Lower leg skin (tissue), 3 donors: ENCODE measurements at regions not wholly inside any gene's neighbourhood (a gene's known extent, or its start where the extent isn't known, plus 50 kb on each side); places are given as distances from the start of the nearest gene placed in this dataset.

Source experiments
- POLR2A ChIP-seq, 2 donors: fragments of 450-650 bp; IDR thresholded peaks; one replicate each; pipeline ENCODE4 v1.6.1; 2016 to 2017; ENCODE audit warnings: antibody characterized with exemption in 2 of 2, mild to moderate bottlenecking in 1 of 2, moderate library complexity in 1 of 2
- TF ChIP-seq, protein P1 (sequence below), 3 donors: fragments of 450-650 bp; IDR thresholded peaks; one replicate each; pipeline ENCODE4 v1.5.1; 2016; ENCODE audit warnings: antibody characterized with exemption in 3 of 3, mild to moderate bottlenecking in 3 of 3, moderate library complexity in 2 of 3

DNA sequence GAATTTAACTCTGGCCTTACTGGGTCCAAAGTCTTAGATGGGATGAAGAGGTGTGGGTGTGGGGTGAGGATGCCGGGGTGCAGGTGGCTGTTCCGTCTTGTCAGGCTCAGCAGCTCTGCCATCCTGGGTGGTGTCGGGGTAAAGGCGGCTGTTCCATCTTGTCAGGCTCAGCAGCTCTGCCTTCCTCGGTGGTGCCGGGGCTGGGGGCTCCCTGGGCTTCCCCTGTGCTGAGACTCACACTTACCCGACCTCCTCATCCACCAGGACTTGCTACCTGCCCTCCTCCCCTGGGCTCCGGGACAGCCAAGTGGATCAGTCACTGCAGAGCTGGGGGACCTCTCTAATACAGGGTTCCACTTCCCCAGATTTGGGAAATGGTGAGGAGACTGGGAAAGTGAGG lies 244.3 kb upstream of the SHH start:
- TF ChIP-seq, protein P1, sequence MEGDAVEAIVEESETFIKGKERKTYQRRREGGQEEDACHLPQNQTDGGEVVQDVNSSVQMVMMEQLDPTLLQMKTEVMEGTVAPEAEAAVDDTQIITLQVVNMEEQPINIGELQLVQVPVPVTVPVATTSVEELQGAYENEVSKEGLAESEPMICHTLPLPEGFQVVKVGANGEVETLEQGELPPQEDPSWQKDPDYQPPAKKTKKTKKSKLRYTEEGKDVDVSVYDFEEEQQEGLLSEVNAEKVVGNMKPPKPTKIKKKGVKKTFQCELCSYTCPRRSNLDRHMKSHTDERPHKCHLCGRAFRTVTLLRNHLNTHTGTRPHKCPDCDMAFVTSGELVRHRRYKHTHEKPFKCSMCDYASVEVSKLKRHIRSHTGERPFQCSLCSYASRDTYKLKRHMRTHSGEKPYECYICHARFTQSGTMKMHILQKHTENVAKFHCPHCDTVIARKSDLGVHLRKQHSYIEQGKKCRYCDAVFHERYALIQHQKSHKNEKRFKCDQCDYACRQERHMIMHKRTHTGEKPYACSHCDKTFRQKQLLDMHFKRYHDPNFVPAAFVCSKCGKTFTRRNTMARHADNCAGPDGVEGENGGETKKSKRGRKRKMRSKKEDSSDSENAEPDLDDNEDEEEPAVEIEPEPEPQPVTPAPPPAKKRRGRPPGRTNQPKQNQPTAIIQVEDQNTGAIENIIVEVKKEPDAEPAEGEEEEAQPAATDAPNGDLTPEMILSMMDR (IDR thresholded peaks at IDR 0.05) = no peak
- TF ChIP-seq POLR2A (IDR thresholded peaks at IDR 0.05) = no peak
